NCI-H446 (cell line): ENCODE measurements at regions not wholly inside any gene's neighbourhood (a gene's known extent, or its start where the extent isn't known, plus 50 kb on each side); places are given as distances from the start of the nearest gene placed in this dataset.
"Not testable (repeated sequence)": the region's sequence is repeated elsewhere in the genome, so short reads cannot be mapped to it uniquely, and the experiment has no call there.

Experiments
- DNase-seq, 2 experiments: peaks; one replicate each; lab custom pipeline; 2025; lab: John Stamatoyannopoulos, UW

DNA sequence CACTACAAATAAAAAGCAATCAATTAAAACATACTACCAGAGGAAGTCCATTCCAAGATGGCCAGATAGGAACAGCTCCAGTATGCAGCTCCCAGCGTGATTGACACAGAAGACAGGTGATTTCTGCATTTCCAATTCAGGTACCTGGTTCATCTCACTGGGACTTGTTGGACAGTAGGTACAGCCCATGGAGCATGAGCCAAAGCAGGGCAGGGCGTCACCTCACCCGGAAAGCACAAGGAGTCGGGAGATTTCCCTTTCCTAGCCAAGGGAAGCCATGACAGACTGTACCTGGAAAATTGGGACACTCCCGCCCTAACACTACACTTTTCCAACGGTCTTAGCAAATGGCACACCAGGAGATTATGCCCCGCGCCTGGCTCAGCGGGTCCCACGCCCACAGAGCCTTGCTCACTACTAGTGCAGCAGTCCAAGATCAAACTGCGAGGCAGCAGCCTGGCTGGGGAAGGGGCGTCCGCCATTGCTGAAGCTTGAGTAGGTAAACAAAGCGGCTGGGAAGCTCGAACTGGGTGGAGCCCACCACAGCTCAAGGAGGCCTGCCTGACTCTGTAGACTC lies 106.0 kb downstream of the BUD13 start:
- not testable (repeated sequence) for DNase-seq

- DNase-seq = no peak
These were observed 107.3 kb downstream of the BUD13 start for GRCh38 chr11:116665523-116665922.

DNA sequence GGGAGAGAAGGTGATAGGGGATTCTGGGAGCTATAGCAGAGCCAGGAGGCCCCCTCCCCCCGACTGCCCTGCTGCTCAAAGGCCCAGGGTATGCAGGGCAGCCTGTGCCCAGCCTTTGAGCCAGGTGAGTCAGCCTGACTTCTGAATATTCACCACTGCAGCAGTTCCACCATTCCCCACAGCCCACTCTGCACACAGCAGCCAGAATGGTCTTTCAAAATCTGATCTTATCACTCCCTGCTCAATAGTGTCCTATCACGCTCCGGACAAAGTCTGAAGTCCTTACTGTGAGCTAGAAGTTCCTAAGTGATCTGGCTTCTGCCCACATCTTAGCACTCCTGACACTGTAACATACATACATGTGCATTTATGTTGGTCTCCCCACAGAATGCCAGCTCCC lies 111.7 kb downstream of the BUD13 start:
- DNase-seq = no peak

DNA sequence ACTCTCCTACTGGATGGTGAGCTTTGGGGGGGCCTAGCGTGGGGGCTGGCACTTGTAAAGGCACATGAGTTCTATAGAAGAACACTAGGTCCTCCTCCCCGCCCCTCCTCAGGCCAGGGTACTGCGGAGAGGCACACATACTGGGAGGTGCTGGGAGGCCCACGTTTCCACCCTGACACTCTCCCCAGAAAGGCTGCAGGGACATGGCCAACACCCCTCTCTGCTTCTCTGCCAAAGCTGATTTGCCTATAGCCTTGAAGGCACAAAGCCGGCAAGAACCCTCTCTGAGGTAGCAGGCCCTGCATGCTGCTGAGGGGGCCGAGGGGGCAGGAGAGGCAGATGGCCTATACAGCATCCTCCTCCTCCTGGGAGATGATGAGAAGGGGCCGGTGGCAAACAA lies 112.8 kb downstream of the BUD13 start:
- DNase-seq = no peak

DNA sequence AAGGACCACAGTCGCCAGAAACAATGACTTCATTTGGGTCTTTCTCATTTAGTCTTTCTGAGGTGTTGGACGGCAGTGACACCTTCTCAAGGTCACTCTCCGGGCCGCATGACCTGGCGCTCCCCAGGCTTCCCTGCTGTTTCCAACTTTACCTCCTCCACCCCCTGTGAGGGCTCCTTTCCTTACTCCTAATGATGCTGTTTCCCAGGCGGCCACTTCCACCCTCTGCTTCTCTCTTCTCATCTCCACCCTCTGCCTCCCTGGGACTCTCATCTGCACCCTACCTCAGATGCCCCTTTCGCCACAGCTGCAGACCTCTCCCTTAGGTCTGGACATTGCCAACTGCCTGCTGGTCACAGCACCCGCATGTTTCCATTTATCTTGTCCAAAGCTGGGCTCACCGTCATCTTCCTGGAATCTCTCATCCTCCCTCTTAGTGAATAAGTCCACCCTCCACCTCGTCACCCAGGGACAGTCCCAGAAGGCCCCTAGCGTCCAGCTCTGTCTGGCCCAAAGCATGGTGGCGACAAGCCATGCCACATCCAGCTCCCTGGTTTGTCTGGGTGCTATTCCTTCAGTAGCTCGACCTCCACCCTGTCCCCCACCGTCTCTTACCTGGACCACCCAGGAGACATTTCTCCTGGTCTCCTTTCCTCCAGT lies 113.8 kb downstream of the BUD13 start:
- DNase-seq = no peak

DNA sequence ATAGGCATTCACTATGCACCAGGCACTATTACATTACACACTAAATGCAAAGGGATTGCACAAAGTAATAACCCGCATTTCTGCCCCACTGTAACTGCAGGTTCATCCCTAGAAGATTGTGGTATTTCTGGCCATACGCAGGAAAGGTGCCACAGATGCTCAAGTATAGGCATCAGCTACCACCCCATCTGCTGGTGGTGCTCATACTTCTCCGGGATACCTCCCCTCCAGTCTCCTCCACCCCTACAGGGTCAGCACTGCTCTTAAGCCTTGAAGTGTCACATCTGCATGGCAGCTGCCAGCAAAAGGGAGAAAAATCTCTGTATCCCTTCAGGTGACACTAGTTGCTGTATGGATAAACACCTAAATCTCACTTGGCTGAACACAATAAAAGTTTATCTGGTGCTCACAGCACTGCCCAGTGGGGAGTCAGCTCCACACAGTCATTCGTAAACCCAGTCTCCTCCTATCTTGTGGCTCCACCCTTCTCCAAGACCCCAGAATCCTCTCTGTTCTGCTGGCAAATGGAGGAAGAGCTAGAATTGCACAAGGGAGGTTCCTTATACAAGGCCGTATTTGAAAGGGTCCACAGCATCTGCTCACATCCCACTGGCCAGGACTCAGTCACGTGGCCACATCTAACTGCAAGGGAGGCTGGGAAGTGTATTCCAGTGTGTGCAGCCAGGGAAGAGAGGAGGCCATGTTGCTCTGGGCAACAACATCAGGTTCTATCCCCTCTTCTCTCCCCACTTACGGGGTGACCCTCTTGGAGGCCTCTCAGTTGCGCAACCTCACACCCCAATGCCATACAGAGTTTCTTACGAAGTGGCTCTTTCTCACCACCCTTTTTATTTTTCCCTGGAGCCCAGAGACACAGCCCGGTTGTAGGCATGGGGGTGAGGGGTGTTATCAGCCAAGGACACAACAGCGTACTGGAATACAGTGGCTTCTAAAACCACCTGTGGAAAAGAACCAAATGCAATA lies 114.7 kb downstream of the BUD13 start:
- DNase-seq = no peak

- no peak for DNase-seq
These were observed 116.8 kb downstream of the BUD13 start for GRCh38 chr11:116656011-116656410.

- DNase-seq = no peak
These were observed 118.3 kb downstream of the BUD13 start for GRCh38 chr11:116654526-116654925.

- DNase-seq = no peak
These were observed 119.6 kb downstream of the BUD13 start for GRCh38 chr11:116653206-116653605.

- DNase-seq = no peak
These were observed 121.0 kb downstream of the BUD13 start for GRCh38 chr11:116651737-116652237.

DNA sequence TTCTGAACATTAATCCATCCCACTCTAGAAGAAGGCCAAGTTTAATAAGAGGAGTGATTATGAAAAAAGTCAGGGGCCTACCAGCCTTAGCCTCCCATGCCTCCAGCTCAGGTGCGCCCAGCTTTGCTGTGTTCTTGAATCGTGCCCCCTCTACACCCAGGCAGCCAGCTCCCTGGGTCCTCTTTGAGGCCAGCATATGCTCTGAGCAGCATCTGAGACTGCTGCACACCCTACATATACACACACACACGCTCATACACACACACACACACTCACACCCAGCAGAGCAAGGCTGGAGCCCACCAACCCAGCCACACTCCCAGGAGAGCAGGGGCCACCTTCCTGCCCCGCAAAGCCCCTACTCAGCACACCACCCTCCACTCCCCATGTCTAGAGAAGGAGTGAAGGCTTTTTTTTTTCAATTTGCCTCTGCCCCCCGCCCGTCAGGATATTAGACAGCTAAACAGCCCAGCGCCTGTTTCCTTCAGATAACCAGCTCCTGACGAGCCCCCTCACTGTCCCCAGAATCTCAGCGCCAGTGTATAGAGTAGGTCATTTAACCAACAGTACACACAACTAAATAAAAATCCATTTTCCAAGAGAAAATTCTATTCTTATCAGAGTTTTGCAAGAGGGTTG lies 121.6 kb downstream of the BUD13 start:
- DNase-seq = no peak

- DNase-seq = no peak
These were observed 122.7 kb downstream of the BUD13 start for GRCh38 chr11:116650052-116650451.

DNA sequence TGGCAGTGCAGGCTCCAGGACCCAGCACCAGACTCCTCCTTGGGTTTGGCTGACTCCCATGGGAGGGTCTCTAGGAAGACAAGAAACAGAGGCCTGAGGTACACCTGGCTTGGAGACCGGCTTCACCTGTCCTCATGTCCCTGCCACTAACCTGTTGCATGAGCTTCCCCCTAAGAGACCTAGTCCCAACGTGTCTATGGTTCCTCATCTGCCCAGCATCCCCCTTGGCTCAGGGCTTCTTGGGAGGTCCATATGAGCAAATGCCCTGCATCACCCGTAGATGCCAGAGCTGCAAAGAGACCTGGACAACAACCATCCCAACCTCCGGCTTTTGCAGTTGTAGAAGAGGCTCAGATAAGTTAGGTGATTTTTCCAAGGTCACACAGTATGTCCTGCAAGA lies 123.5 kb downstream of the BUD13 start:
- DNase-seq = no peak

DNA sequence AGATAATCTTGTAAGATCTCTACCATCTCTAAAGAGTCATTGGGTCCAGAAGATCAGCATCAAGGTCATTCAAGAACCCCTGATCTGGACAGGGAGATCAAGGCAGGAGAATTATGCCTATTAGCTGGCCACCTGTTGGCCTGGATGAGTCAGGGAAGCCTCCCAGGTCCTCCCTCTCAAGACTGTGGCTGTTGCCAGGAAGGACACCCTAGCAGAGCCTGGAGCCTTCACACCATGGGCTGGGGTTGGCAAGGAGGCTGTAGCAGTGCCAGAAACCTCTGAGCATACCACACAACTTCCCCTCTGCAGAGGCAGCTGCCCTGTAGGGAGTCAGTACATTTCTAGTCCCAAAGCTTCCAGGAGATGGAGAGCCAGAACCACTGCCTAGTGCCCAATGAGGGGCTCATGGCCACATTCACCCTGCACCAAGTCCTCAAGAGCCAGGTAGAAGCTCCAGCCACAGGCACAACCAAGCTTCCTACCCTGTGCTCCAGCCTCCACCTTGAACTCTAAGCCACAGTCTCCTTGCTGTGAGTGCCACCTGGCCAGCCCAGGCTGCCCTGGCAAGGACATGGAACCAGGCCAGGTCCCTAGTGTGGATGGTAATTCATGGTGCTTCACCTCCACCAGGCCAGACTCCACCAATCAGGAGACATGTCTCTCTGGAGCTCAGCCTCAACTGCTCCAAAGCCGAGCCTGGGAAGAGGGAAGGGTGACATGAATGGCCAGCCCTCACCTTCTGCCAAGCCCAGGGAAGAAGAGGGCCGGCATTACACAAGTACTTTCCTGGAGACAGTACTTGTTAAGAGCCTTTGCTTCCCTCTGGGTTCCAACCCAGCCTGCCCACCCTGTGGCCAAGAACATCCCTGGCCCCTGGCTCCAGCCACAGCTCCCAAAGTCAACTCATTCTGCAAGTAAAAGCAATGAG lies 124.3 kb downstream of the BUD13 start:
- no peak for DNase-seq

DNA sequence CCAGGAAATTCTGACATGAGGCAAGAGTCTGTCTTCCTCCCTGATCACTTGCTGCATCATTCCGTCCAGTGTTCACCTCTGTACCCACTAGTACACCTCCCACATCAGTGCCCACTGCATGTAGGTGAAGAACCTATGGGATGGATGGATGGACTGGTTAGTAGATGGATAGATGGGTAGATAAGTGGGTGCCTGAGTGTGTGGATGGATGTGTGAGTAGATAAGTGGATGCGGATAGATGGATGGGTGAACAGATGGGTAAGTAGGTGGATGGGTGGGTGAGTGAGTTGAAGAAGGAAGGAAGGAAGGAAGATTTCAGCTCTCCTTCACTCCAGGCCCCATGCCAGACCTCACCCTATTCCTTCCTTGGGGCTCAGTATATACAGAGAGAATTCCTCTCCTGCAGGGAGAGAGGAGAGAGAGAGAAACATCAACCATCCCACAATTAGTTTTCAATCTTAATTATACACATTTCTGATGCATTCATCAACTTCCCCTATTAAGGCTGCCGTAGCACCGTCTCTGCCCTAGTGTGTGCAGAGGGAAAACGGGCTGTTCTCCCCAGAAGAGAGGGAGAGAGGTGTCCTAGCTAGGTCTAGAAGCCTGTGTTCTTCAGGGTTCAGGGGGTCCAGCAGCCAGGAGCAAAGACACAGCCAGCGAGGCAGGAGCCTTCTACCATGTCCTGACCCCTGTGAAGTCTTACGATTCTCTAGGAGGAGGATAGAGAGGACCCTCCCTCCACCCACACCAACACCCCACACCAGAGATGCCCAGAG lies 125.3 kb downstream of the BUD13 start:
- DNase-seq = no peak

DNA sequence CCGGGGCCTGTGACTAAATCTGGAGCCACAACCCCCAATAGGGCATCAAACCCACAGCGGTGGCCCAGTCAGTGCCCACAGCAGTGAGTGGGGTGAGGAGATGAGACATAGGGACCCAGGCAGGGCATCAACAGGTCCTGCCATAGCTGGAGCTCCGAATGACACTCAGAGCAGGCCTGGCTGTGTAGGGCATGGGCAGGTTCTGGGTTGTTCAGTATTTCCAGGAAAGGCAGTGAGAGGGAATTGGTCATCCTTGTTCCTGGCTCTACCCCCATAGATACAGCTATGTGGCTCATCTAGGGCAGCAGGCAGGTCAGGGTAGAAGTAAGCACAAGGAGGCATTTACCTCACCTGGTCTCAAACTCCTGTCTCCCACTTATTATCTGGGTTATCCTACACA lies 126.6 kb downstream of the BUD13 start:
- no peak for DNase-seq

DNA sequence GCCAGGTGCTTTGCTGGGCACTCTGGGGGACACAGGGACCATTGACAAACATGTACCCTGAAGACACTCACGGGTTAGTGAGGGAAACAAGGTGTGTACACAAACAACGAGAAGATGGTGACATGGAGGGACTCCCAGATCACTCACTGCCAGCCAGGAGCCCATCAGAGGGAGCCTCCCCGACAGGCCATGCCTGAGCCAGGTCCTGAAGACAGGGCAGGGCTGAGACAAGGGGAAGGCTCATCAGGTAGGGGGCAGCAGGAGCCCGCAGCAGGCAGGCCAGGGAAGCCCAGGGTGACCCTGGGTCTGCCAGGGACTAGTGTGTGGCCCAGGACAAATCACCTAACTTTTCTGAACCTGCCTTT lies 127.9 kb downstream of the BUD13 start:
- no peak for DNase-seq

DNA sequence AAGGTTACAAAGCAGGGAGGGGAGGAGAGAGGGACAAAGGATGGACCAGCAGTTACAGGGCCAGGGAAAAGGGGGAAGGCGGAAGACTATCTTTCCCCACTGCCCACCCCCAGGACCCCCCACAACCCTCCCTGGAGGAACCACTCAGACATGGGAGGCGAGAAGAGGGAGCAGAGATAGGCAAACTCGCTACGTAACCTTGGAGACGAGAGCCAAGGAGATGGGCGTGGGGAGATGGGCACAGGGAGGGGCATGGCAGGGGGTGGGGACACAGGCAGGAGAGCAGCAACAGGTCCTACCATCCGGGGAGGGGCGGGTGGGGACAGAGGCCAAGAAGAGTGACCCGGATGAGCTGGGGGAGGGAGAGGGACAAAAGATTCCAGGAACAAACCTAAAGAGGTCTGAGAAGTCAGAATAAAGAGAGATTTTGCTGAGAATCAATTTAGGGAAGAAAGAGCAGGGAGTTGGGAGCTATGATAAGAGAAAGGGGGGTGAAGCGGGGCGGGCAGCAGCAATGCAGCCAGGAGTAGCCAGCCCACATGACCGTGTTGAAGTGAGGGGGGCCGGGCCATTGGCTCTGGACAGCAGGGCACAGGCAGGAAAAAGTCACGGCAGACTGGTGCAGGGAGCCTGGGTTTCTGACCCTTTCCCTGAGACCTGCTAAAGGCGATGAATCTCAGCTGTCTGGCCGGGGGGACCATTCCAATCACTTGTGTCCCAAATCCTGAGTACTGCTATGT lies 128.4 kb downstream of the BUD13 start:
- no peak for DNase-seq

DNA sequence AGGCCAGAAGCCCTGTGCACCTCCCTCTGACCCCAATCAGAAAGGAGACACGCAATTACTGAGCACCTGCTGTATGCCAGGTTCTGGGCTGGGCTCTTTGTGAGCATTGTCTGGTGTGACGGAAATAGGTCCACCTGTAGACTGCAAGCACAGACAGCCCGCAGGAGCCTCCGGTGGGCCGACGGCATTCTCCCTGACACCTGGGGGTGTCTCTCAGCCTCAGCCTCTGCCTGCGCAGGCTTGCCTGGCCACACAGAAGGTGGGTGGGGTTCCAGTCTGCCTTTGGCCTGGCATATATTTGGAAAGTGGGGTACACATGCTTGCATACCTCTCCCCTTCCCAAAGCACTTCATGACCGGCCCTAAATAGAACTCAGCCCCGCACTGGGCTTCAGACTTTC lies 129.3 kb downstream of the BUD13 start:
- DNase-seq = no peak

DNA sequence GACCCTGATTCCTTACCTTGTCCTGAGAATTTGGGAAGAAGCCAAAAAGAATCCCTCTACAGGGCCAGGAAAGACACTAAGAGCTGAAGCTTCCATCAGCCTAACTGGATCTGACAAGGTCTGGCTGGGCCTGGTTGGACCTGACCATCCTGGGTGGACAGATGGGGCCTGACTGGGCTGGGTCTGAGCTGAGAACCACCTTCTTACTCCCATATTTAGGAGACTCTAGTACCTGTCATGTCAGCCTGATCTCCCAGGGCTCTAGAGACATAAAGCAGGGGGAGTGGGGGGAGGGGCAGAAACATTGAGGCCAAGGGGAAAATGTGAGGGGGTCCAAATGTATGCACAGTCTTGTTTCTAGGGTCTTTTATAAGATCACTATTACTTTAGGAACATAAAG lies 129.9 kb downstream of the BUD13 start:
- no peak for DNase-seq
